Parathyroid adenoma (tissue), 2 donors: ENCODE measurements at regions not wholly inside any gene's neighbourhood (a gene's known extent, or its start where the extent isn't known, plus 50 kb on each side); places are given as distances from the start of the nearest gene placed in this dataset.

Source experiments
- H2AFZ ChIP-seq: fragments of 300-600 bp; sonication (generic); one replicate; pipeline ENCODE4 v1.7.0; 2017; ENCODE audit warnings: antibody characterized with exemption, mild to moderate bottlenecking
- H3K27ac ChIP-seq: fragments of 300-600 bp; sonication (generic); one replicate; pipeline ENCODE4 v1.7.0; 2017
- H3K27me3 ChIP-seq: fragments of 300-600 bp; sonication (generic); one replicate; pipeline ENCODE4 v1.7.0; 2017; ENCODE audit warnings: low read length; ENCODE audit not compliant: control insufficient read depth, insufficient read depth
- H3K36me3 ChIP-seq: fragments of 300-600 bp; sonication (generic); one replicate; pipeline ENCODE4 v1.7.0; 2017; ENCODE audit warnings: low read length; ENCODE audit not compliant: control insufficient read depth, insufficient read depth
- H3K4me1 ChIP-seq: fragments of 300-600 bp; sonication (generic); one replicate; pipeline ENCODE4 v1.7.0; 2017; ENCODE audit warnings: control low read depth
- H3K4me2 ChIP-seq: fragments of 300-600 bp; sonication (generic); one replicate; pipeline ENCODE4 v1.7.0; 2017; ENCODE audit warnings: low read length
- H3K4me3 ChIP-seq: fragments of 300-600 bp; sonication (generic); one replicate; pipeline ENCODE4 v1.7.0; 2017; ENCODE audit warnings: low read depth, low read length
- H3K79me2 ChIP-seq: fragments of 300-600 bp; sonication (generic); one replicate; pipeline ENCODE4 v1.7.0; 2017; ENCODE audit warnings: control low read depth
- H3K9ac ChIP-seq: fragments of 300-600 bp; sonication (generic); one replicate; pipeline ENCODE4 v1.7.0; 2017; ENCODE audit warnings: mild to moderate bottlenecking
- H3K9me3 ChIP-seq: fragments of 300-600 bp; sonication (generic); one replicate; pipeline ENCODE4 v1.7.0; 2017; ENCODE audit warnings: low read length; ENCODE audit not compliant: control insufficient read depth
- CTCF ChIP-seq: fragments of 300-600 bp; sonication (generic); IDR thresholded peaks from one replicate; pipeline ENCODE4 v1.7.0; 2017; ENCODE audit warnings: antibody characterized with exemption, mild to moderate bottlenecking
- donor health status: primary hyperparathyroidism.

DNA sequence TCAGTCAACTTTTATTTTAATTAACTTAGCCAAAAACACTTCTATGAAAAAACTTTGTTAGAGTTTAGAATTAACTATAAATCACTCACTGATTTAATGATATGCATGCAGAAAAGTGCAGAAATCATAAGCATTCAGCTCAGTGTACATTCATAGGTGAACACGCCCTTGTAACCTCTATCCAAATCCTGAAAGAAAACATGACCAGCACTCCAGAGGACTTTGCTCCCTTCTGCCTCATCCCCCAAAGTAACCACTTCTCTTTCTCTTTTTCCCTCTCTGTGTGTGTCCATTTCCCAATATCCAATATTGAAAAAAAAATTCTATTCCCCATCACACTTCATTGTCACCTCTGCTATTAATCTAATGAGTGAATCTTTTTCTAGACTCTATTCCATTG, 197.1 kb upstream of the FAR2 start:
- Histone ChIP-seq H3K4me3 (no peak overlapping the region), H3K4me1 (no peaks in the 10 kb centered on the region), H3K9ac (no peak overlapping the region), H2AFZ (no peak overlapping the region), H3K27ac (no peak overlapping the region), H3K36me3 (no peaks in the 10 kb centered on the region), H3K27me3 (no peaks in the 10 kb centered on the region), H3K4me2 (no peak overlapping the region), H3K9me3 (no peaks in the 10 kb centered on the region), H3K79me2 (no peaks in the 10 kb centered on the region)
- no peak for TF ChIP-seq CTCF

- no peaks in the 10 kb centered on the region for H3K36me3 ChIP-seq
- no peak overlapping the region for H3K9ac ChIP-seq
- no peaks in the 10 kb centered on the region for H3K4me1 ChIP-seq
- no peak overlapping the region for H3K4me3 ChIP-seq
- no peaks in the 10 kb centered on the region for H3K9me3 ChIP-seq
- H3K27me3 ChIP-seq = no peaks in the 10 kb centered on the region
- H3K27ac ChIP-seq = no peak overlapping the region
- no peak for TF ChIP-seq CTCF
- no peaks in the 10 kb centered on the region for H3K79me2 ChIP-seq
- no peak overlapping the region for H2AFZ ChIP-seq
- H3K4me2 ChIP-seq = no peak overlapping the region
Measured at GRCh38 chr12:28954333-28954732, 194.7 kb upstream of the FAR2 start.

DNA sequence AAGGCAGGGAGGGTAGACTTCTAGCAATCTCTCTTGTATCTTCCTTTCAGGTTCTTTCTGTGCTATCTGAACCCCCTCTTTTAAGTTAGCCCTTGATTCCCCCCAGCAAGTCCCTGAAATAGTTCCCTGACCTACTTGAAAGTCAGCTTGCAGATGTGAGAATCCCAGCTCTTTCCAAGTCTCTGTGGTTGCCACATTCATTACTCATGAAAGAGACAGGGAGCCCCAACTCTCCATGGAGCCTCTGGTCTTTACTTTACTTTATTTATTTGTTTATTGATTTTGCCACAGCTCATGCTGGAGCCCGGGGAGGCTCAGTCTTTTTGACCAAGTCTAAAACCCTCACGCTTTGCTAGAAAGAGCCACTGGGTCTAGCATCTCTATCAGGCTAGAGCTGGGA, 193.6 kb upstream of the FAR2 start:
- Histone ChIP-seq H3K27ac (no peak overlapping the region), H3K4me1 (no peaks in the 10 kb centered on the region), H3K4me3 (no peak overlapping the region), H3K9me3 (no peaks in the 10 kb centered on the region), H3K4me2 (no peak overlapping the region), H2AFZ (no peak overlapping the region), H3K36me3 (no peaks in the 10 kb centered on the region), H3K9ac (no peak overlapping the region), H3K79me2 (no peaks in the 10 kb centered on the region), H3K27me3 (no peaks in the 10 kb centered on the region)
- no peak for TF ChIP-seq CTCF

GRCh38 chr12:28955931-28956330, 193.1 kb upstream of the FAR2 start:
- no peak overlapping the region for H3K4me3 ChIP-seq
- no peak overlapping the region for H3K4me2 ChIP-seq
- H3K27ac ChIP-seq = no peak overlapping the region
- no peak for TF ChIP-seq CTCF
- H3K36me3 ChIP-seq = no peaks in the 10 kb centered on the region
- H2AFZ ChIP-seq = no peak overlapping the region
- no peak overlapping the region for H3K9ac ChIP-seq
- no peaks in the 10 kb centered on the region for H3K4me1 ChIP-seq
- H3K9me3 ChIP-seq = no peaks in the 10 kb centered on the region
- no peaks in the 10 kb centered on the region for H3K79me2 ChIP-seq
- H3K27me3 ChIP-seq = no peaks in the 10 kb centered on the region

- H3K4me1 ChIP-seq = no peaks in the 10 kb centered on the region
- H3K9me3 ChIP-seq = no peaks in the 10 kb centered on the region
- no peak overlapping the region for H3K9ac ChIP-seq
- TF ChIP-seq CTCF = no peak
- no peaks in the 10 kb centered on the region for H3K36me3 ChIP-seq
- no peak overlapping the region for H3K4me3 ChIP-seq
- H3K27me3 ChIP-seq = no peaks in the 10 kb centered on the region
- H3K79me2 ChIP-seq = no peaks in the 10 kb centered on the region
- no peak overlapping the region for H3K4me2 ChIP-seq
- H3K27ac ChIP-seq = peak overlapping the region; percentile 13
- no peak overlapping the region for H2AFZ ChIP-seq
Measured at GRCh38 chr12:28958553-28959195, 190.4 kb upstream of the FAR2 start.
